GM18873 (cell line): ENCODE measurements at regions not wholly inside any gene's neighbourhood (a gene's known extent, or its start where the extent isn't known, plus 50 kb on each side); places are given as distances from the start of the nearest gene placed in this dataset.

Experiments used
- ATAC-seq: cut with Tn5 transposase; IDR thresholded peaks from one replicate; pipeline ENCODE4 v1.9.1; 2021; ENCODE audit warnings: mild to moderate bottlenecking, moderate library complexity, moderate number of reproducible peaks; ENCODE audit not compliant: unreplicated experiment, low FRiP score

- ATAC-seq, result peak; percentile 24
Observed at GRCh38 chr12:92539976-92540781, 162.6 kb upstream of the PLEKHG7 start.

GRCh38 chr12:92539110-92539749 is 163.6 kb upstream of the PLEKHG7 start:
- peak; percentile 44 for ATAC-seq

- ATAC-seq, result no peak
Observed at GRCh38 chr12:92537290-92537960, 165.4 kb upstream of the PLEKHG7 start.

GRCh38 chr12:92535961-92536360 is 166.8 kb upstream of the PLEKHG7 start:
- ATAC-seq, result no peak

- ATAC-seq, result no peak
Observed at GRCh38 chr12:92533280-92533890, 169.4 kb upstream of the PLEKHG7 start.

GRCh38 chr12:92530706-92531105 is 172.1 kb upstream of the PLEKHG7 start:
- no peak for ATAC-seq

- peak; percentile 58 for ATAC-seq
Observed at GRCh38 chr12:92529944-92530343, 172.8 kb upstream of the PLEKHG7 start.

- ATAC-seq, result no peak
Observed at GRCh38 chr12:92528586-92528985, 174.2 kb upstream of the PLEKHG7 start.

- no peak for ATAC-seq
Observed at GRCh38 chr12:92528097-92528496, 174.7 kb upstream of the PLEKHG7 start.

GRCh38 chr12:92524489-92524888 is 178.3 kb upstream of the PLEKHG7 start:
- ATAC-seq, result no peak

GRCh38 chr12:92520511-92520910 is 182.3 kb upstream of the PLEKHG7 start:
- ATAC-seq, result no peak

- ATAC-seq, result no peak
Observed at GRCh38 chr12:92519284-92519683, 183.5 kb upstream of the PLEKHG7 start.

- no peak for ATAC-seq
Observed at GRCh38 chr12:92518071-92518470, 184.7 kb upstream of the PLEKHG7 start.

- ATAC-seq, result no peak
Observed at GRCh38 chr12:92516277-92516600, 186.6 kb upstream of the PLEKHG7 start.

- no peak for ATAC-seq
Observed at GRCh38 chr12:92513231-92513730, 189.5 kb upstream of the PLEKHG7 start.

- ATAC-seq, result no peak
Observed at GRCh38 chr12:92511786-92512185, 191.0 kb upstream of the PLEKHG7 start.

- ATAC-seq, result no peak
Observed at GRCh38 chr12:92509156-92509738, 193.5 kb upstream of the PLEKHG7 start.

- ATAC-seq, result no peak
Observed at GRCh38 chr12:92506891-92507290, 195.9 kb upstream of the PLEKHG7 start.

GRCh38 chr12:92506460-92506859 is 196.3 kb upstream of the PLEKHG7 start:
- ATAC-seq, result no peak
